Mucosa of gallbladder (tissue), 1 donor: ENCODE measurements at regions not wholly inside any gene's neighbourhood (a gene's known extent, or its start where the extent isn't known, plus 50 kb on each side); places are given as distances from the start of the nearest gene placed in this dataset.
"Not testable (repeated sequence)": the region's sequence is repeated elsewhere in the genome, so short reads cannot be mapped to it uniquely, and the experiment has no call there.

Experiments
- DNase-seq: peaks from one replicate; pipeline ENCODE4 v3.0.0-alpha.2; 2020; ENCODE audit warnings: low spot score
- donor health status: DM: no; HTN: no; CAD: no.

GRCh38 chr21:9764294-9764693 lies 757.1 kb upstream of the TPTE start:
- DNase-seq, result not testable (repeated sequence)

GRCh38 chr21:9765538-9765937 lies 755.8 kb upstream of the TPTE start:
- not testable (repeated sequence) for DNase-seq

- not testable (repeated sequence) for DNase-seq
Measured at GRCh38 chr21:9766890-9767591, 754.3 kb upstream of the TPTE start.

GRCh38 chr21:9767592-9768375 lies 753.6 kb upstream of the TPTE start:
- DNase-seq, result no peak

GRCh38 chr21:9768376-9769130 lies 752.8 kb upstream of the TPTE start:
- not testable (repeated sequence) for DNase-seq

- not testable (repeated sequence) for DNase-seq
Measured at GRCh38 chr21:9769131-9769498, 752.3 kb upstream of the TPTE start.

GRCh38 chr21:9769718-9770690 lies 751.4 kb upstream of the TPTE start:
- DNase-seq, result not testable (repeated sequence)

GRCh38 chr21:9771466-9772347 lies 749.7 kb upstream of the TPTE start:
- not testable (repeated sequence) for DNase-seq

GRCh38 chr21:9772348-9772672 lies 749.1 kb upstream of the TPTE start:
- no peak for DNase-seq

GRCh38 chr21:9772877-9773420 lies 748.4 kb upstream of the TPTE start:
- not testable (repeated sequence) for DNase-seq

- DNase-seq, result no peak
Measured at GRCh38 chr21:9774347-9774746, 747.0 kb upstream of the TPTE start.

- peak; percentile 10 for DNase-seq
Measured at GRCh38 chr21:9774901-9775593, 746.3 kb upstream of the TPTE start.

GRCh38 chr21:9775877-9776276 lies 745.5 kb upstream of the TPTE start:
- DNase-seq, result peak; percentile 10

- DNase-seq, result not testable (repeated sequence)
Measured at GRCh38 chr21:9776286-9777020, 744.9 kb upstream of the TPTE start.

GRCh38 chr21:9778541-9778940 lies 742.8 kb upstream of the TPTE start:
- DNase-seq, result peak; percentile 10

- DNase-seq, result peak; percentile 8
Measured at GRCh38 chr21:9780441-9780937, 740.9 kb upstream of the TPTE start.

- DNase-seq, result not testable (repeated sequence)
Measured at GRCh38 chr21:9783587-9783986, 737.8 kb upstream of the TPTE start.

GRCh38 chr21:9784201-9784600 lies 737.2 kb upstream of the TPTE start:
- DNase-seq, result not testable (repeated sequence)
